Psoas muscle (tissue), 7 donors: ENCODE measurements at regions not wholly inside any gene's neighbourhood (a gene's known extent, or its start where the extent isn't known, plus 50 kb on each side); places are given as distances from the start of the nearest gene placed in this dataset.

Experiments used
- ATAC-seq, 4 donors: fragments of 200-7000 bp; cut with Tn5 transposase; one replicate each; pipeline ENCODE4 v1.9.1; 2020; ENCODE audit warnings: moderate library complexity in 3 of 4, mild to moderate bottlenecking in 2 of 4
- DNase-seq, 2 donors: peaks; one replicate each; pipeline ENCODE4 v3.0.0-alpha.2; 2020
- H3K27ac ChIP-seq: fragments of 200-600 bp; one replicate; pipeline ENCODE4 v1.8.0; 2022
- H3K27me3 ChIP-seq, 3 donors: fragments of 200-600 bp in 1 of 3; one replicate each; pipeline versions ENCODE4 v1.6.1 to v1.8.0; 2013 to 2022; ENCODE audit warnings: low read length in 2 of 3, mild to moderate bottlenecking in 2 of 3, moderate library complexity in 1 of 3; ENCODE audit not compliant: insufficient read depth in 3 of 3
- H3K36me3 ChIP-seq, 2 donors: fragments of 200-600 bp in 1 of 2; one replicate each; pipeline versions ENCODE4 v1.6.1 to v1.8.0; 2013 to 2022; ENCODE audit warnings: low read depth in 1 of 2, mild to moderate bottlenecking in 1 of 2, moderate library complexity in 1 of 2; ENCODE audit not compliant: insufficient read depth in 1 of 2
- H3K4me1 ChIP-seq: fragments of 200-600 bp; one replicate; pipeline ENCODE4 v1.8.0; 2022
- H3K4me3 ChIP-seq: fragments of 200-600 bp; one replicate; pipeline ENCODE4 v1.8.0; 2022; ENCODE audit warnings: mild to moderate bottlenecking
- H3K9me3 ChIP-seq: fragments of 200-600 bp; one replicate; pipeline ENCODE4 v1.8.0; 2022
- WGBS, 3 donors: extraction: QIAGEN DNeasy Blood & Tissue Kit; methylation state at CpG; one replicate each; pipeline versions ENCODE4 v1.1.6 to v1.1.7; 2013; 5-methylcytosine and 5-hydroxymethylcytosine counted together
- intact Hi-C, 2 donors: fragments of 100-400 bp; cut with DNase I; formaldehyde crosslinking; loops; one replicate each; pipeline versions ENCODE4 v1.11.0 to v1.14.2; 2022
- TF ChIP-seq, protein P1 (sequence below): fragments of 200-600 bp; IDR thresholded peaks from one replicate; pipeline ENCODE4 v1.8.0; 2022; ENCODE audit warnings: antibody characterized with exemption
- donor health status: healthy with polysubstance abuse.
- donor health status: DM: no; HTN: no; CAD: no; lungs with moderate emphysema.
- donor health status: Bipolar disorder and iron deficiency.
- donor health status: healthy.
- donor health status: DM: yes; HTN: yes; CAD: no.
- donor health status: DM: no; HTN: no; CAD: no.
- donor health status: DM: yes; HTN: yes; CAD: no.

DNA sequence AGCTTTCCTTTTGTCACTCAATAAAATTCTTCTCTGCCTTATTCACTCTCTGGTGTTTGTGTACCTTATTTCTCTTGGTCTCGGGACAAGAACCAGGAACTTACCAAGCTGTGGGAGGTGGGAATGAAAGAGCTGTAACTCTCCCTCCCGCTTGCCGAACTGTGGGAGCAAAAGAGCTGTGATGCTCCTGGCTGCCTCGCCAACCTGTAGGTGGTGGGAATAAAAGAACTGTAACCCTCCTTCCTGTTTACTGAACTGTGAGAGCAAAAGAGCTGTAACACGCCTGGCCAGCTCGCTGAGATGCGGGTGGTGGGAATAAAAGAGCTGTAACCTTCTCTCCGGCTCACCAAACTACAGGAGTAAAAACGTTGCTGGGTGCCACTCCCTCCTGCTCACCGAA is 314.1 kb upstream of the LRIG3 start:
- TF ChIP-seq, protein P1, sequence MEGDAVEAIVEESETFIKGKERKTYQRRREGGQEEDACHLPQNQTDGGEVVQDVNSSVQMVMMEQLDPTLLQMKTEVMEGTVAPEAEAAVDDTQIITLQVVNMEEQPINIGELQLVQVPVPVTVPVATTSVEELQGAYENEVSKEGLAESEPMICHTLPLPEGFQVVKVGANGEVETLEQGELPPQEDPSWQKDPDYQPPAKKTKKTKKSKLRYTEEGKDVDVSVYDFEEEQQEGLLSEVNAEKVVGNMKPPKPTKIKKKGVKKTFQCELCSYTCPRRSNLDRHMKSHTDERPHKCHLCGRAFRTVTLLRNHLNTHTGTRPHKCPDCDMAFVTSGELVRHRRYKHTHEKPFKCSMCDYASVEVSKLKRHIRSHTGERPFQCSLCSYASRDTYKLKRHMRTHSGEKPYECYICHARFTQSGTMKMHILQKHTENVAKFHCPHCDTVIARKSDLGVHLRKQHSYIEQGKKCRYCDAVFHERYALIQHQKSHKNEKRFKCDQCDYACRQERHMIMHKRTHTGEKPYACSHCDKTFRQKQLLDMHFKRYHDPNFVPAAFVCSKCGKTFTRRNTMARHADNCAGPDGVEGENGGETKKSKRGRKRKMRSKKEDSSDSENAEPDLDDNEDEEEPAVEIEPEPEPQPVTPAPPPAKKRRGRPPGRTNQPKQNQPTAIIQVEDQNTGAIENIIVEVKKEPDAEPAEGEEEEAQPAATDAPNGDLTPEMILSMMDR = no peak
- Histone ChIP-seq H3K4me1 (no peaks in the 10 kb centered on the region), H3K27ac (no peak overlapping the region), H3K36me3 (no peaks in the 10 kb centered on the region), H3K9me3 (no peaks in the 10 kb centered on the region), H3K4me3 (no peak overlapping the region), H3K27me3 (no peaks in the 10 kb centered on the region)
- WGBS, 3 donors = 81 to 86% (median 82%) methylated on average over 10 of the region's 10 CpGs
- ATAC-seq (no peak), DNase-seq (no peak)
- intact Hi-C loops = no loop called here

GRCh38 chr12:59230334-59230733 is 310.0 kb upstream of the LRIG3 start:
- H3K27me3 ChIP-seq = no peaks in the 10 kb centered on the region
- H3K4me3 ChIP-seq = no peak overlapping the region
- TF ChIP-seq, protein P1 = no peak
- H3K36me3 ChIP-seq = no peaks in the 10 kb centered on the region
- H3K4me1 ChIP-seq = no peaks in the 10 kb centered on the region
- intact Hi-C loops = no loop called here
- no peak overlapping the region for H3K27ac ChIP-seq
- DNase-seq = no peak
- ATAC-seq = no peak
- no peaks in the 10 kb centered on the region for H3K9me3 ChIP-seq

DNA sequence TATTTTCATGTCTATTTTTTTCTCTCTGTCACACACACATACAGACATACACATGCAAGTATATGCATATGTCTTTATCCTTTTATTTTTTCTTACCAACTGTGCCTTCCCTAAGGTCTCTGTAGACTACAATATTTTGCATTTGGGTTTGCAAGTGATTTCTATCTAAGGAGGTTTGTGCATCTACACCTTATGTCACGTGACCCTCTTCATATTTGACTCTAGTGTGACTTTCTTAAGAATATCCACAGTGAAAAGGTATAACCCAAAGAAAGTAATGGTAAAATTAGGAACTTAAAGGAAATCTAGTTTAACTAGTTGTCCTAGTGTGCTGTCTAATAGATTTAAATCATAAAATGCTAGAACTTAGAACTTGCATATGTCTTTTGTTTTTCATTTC is 298.8 kb upstream of the LRIG3 start:
- no peaks in the 10 kb centered on the region for H3K27me3 ChIP-seq
- DNase-seq (no peak), ATAC-seq (no peak)
- 78 to 83% (median 81%) methylated on average over 1 of the region's 1 CpG for WGBS, 3 donors
- TF ChIP-seq, protein P1 = no peak
- H3K9me3 ChIP-seq = no peaks in the 10 kb centered on the region
- H3K36me3 ChIP-seq = no peaks in the 10 kb centered on the region
- H3K27ac ChIP-seq = no peak overlapping the region
- intact Hi-C loops = no loop called here
- H3K4me3 ChIP-seq = no peak overlapping the region
- no peaks in the 10 kb centered on the region for H3K4me1 ChIP-seq

DNA sequence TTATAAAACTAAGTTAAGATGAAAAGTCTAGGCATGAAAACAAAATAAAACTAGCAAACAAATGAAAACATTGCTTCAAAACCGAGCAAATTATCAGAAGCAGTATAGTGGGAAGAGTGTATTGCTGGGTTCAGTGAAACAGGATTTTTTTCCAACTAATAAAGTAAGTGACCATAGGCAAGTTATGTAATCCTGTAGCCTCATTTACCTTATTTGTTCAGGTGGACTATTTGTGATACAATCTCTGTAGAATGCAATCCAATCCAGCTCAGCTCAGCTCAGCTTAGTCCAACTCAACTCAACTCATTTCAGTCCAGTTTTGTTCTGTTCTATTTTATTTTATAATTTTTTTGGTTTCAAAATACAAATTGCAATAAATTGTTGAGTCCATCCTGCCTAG is 276.7 kb upstream of the LRIG3 start:
- TF ChIP-seq, protein P1 = no peak

GRCh38 chr12:59194794-59195193 is 274.5 kb upstream of the LRIG3 start:
- no peak overlapping the region for H3K27ac ChIP-seq
- TF ChIP-seq, protein P1 = no peak
- H3K4me1 ChIP-seq = no peaks in the 10 kb centered on the region
- WGBS, 3 donors = 68 to 86% (median 77%) methylated on average over 2 of the region's 2 CpGs
- H3K9me3 ChIP-seq = no peaks in the 10 kb centered on the region
- ATAC-seq (no peak), DNase-seq (no peak)
- intact Hi-C loops = no loop called here
- H3K36me3 ChIP-seq = no peaks in the 10 kb centered on the region
- H3K4me3 ChIP-seq = no peak overlapping the region
- H3K27me3 ChIP-seq = no peaks in the 10 kb centered on the region

More for the DNA sequence above, 276.7 kb upstream of the LRIG3 start:
- intact Hi-C loops = no loop called here
- no peak for DNase-seq
- Histone ChIP-seq H3K27ac (no peak overlapping the region), H3K27me3 (no peaks in the 10 kb centered on the region), H3K4me1 (no peaks in the 10 kb centered on the region), H3K9me3 (no peaks in the 10 kb centered on the region), H3K4me3 (no peak overlapping the region), H3K36me3 (no peaks in the 10 kb centered on the region)
- no peak for ATAC-seq
- 88 to 97% (median 95%) methylated on average over 1 of the region's 1 CpG for WGBS, 3 donors
